Glutamatergic neuron (in vitro differentiated cells): ENCODE measurements at regions not wholly inside any gene's neighbourhood (a gene's known extent, or its start where the extent isn't known, plus 50 kb on each side); places are given as distances from the start of the nearest gene placed in this dataset.

ENCODE experiments used
- DNase-seq: peaks from one replicate; pipeline ENCODE4 v3.0.0; 2022
- H3K27ac Mint-ChIP-seq: one replicate; pipeline ENCODE4 v1.8.0; 2020; ENCODE audit warnings: mild to moderate bottlenecking, mixed read lengths, inconsistent platforms; ENCODE audit not compliant: unreplicated experiment
- H3K27me3 Mint-ChIP-seq: one replicate; pipeline ENCODE4 v1.8.0; 2020; ENCODE audit warnings: mild to moderate bottlenecking, moderate library complexity, mixed read lengths, inconsistent platforms; ENCODE audit not compliant: unreplicated experiment
- H3K36me3 Mint-ChIP-seq: one replicate; pipeline ENCODE4 v1.8.0; 2020; ENCODE audit warnings: mild to moderate bottlenecking, mixed read lengths, inconsistent platforms; ENCODE audit not compliant: unreplicated experiment
- H3K4me1 Mint-ChIP-seq: one replicate; pipeline ENCODE4 v1.8.0; 2020; ENCODE audit warnings: mild to moderate bottlenecking, low read depth, mixed read lengths, inconsistent platforms; ENCODE audit not compliant: unreplicated experiment
- H3K4me3 Mint-ChIP-seq: one replicate; pipeline ENCODE4 v1.8.0; 2020; ENCODE audit warnings: mild to moderate bottlenecking, mixed read lengths, inconsistent platforms; ENCODE audit not compliant: unreplicated experiment
- H3K9me3 Mint-ChIP-seq: one replicate; pipeline ENCODE4 v1.8.0; 2020; ENCODE audit warnings: mild to moderate bottlenecking, moderate library complexity, mixed read lengths, inconsistent platforms; ENCODE audit not compliant: unreplicated experiment
- CTCF ChIP-seq: fragments of 200-600 bp; sonication (generic); IDR thresholded peaks from one replicate; pipeline ENCODE4 v1.5.0; 2021; ENCODE audit not compliant: partially characterized antibody, unreplicated experiment

- DNase-seq = no peak
- no peaks in the 10 kb centered on the region for H3K4me1 Mint-ChIP-seq
- no peak overlapping the region for H3K4me3 Mint-ChIP-seq
- no peaks in the 10 kb centered on the region for H3K27me3 Mint-ChIP-seq
- H3K27ac Mint-ChIP-seq = no peak overlapping the region
- TF ChIP-seq CTCF = no peak
- no peaks in the 10 kb centered on the region for H3K9me3 Mint-ChIP-seq
- peaks cover 7% of the 10 kb centered on the region for H3K36me3 Mint-ChIP-seq
Measured at GRCh38 chr6:154580397-154581135, 70.1 kb upstream of the CNKSR3 start.

- Mint-ChIP-seq H3K36me3 (peaks cover 7% of the 10 kb centered on the region), H3K4me1 (no peaks in the 10 kb centered on the region), H3K4me3 (no peak overlapping the region), H3K27ac (no peak overlapping the region), H3K9me3 (no peaks in the 10 kb centered on the region), H3K27me3 (no peaks in the 10 kb centered on the region)
- TF ChIP-seq CTCF = no peak
- no peak for DNase-seq
Measured at GRCh38 chr6:154582696-154583095, 72.2 kb upstream of the CNKSR3 start.

GRCh38 chr6:154583546-154584188 lies 73.2 kb upstream of the CNKSR3 start:
- Mint-ChIP-seq H3K27ac (no peak overlapping the region), H3K4me3 (no peak overlapping the region), H3K4me1 (no peaks in the 10 kb centered on the region), H3K36me3 (peaks cover 7% of the 10 kb centered on the region), H3K9me3 (no peaks in the 10 kb centered on the region), H3K27me3 (no peaks in the 10 kb centered on the region)
- DNase-seq = no peak
- no peak for TF ChIP-seq CTCF

- TF ChIP-seq CTCF = no peak
Measured at GRCh38 chr6:154590756-154591155, 80.3 kb upstream of the CNKSR3 start.

GRCh38 chr6:154591234-154591633 lies 80.7 kb upstream of the CNKSR3 start:
- no peak for DNase-seq
- Mint-ChIP-seq H3K27ac (no peak overlapping the region), H3K36me3 (no peaks in the 10 kb centered on the region), H3K4me3 (no peak overlapping the region), H3K9me3 (no peaks in the 10 kb centered on the region), H3K4me1 (no peaks in the 10 kb centered on the region), H3K27me3 (no peaks in the 10 kb centered on the region)
- no peak for TF ChIP-seq CTCF

More at GRCh38 chr6:154590756-154591155, 80.3 kb upstream of the CNKSR3 start:
- no peaks in the 10 kb centered on the region for H3K36me3 Mint-ChIP-seq
- no peaks in the 10 kb centered on the region for H3K27me3 Mint-ChIP-seq
- no peak overlapping the region for H3K27ac Mint-ChIP-seq
- no peak overlapping the region for H3K4me3 Mint-ChIP-seq
- no peaks in the 10 kb centered on the region for H3K4me1 Mint-ChIP-seq
- H3K9me3 Mint-ChIP-seq = no peaks in the 10 kb centered on the region
- no peak for DNase-seq
